OCI-LY1 (cell line): ENCODE measurements at regions not wholly inside any gene's neighbourhood (a gene's known extent, or its start where the extent isn't known, plus 50 kb on each side); places are given as distances from the start of the nearest gene placed in this dataset.

Experiments used
- H2AFZ ChIP-seq: fragments of 200-600 bp; sonication (generic), shearing (Covaris generic); 2 replicates; pipeline ENCODE4 v1.6.0; 2014; ENCODE audit warnings: antibody characterized with exemption, mild to moderate bottlenecking, low read length
- H3F3A ChIP-seq: fragments of 200-600 bp; sonication (generic), shearing (Covaris generic); 2 replicates; pipeline ENCODE4 v1.6.0; 2014; ENCODE audit warnings: mild to moderate bottlenecking, antibody characterized with exemption, low read length, moderate library complexity; ENCODE audit not compliant: insufficient read depth
- H3K27ac ChIP-seq: fragments of 200-600 bp; sonication (generic); 2 replicates; pipeline ENCODE4 v1.5.1; 2014; ENCODE audit warnings: low read length, mixed run types, mild to moderate bottlenecking, low read depth; ENCODE audit not compliant: poor library complexity, severe bottlenecking
- H3K27me3 ChIP-seq: fragments of 200-600 bp; sonication (generic); 2 replicates; pipeline ENCODE4 v1.6.0; 2014; ENCODE audit warnings: antibody characterized with exemption, mild to moderate bottlenecking, low read length, moderate library complexity; ENCODE audit not compliant: insufficient read depth
- H3K36me3 ChIP-seq: fragments of 200-600 bp; sonication (generic); 2 replicates; pipeline ENCODE4 v1.6.1; 2014; ENCODE audit warnings: mild to moderate bottlenecking, antibody characterized with exemption, low read length, moderate library complexity, mixed read lengths; ENCODE audit not compliant: insufficient read depth
- H3K4me1 ChIP-seq: fragments of 200-600 bp; sonication (generic); 2 replicates; pipeline ENCODE4 v1.5.1; 2014; ENCODE audit warnings: mild to moderate bottlenecking, low read length, moderate library complexity; ENCODE audit not compliant: insufficient read depth, severe bottlenecking
- H3K4me2 ChIP-seq: fragments of 200-600 bp; sonication (generic), shearing (Covaris generic); 2 replicates; pipeline ENCODE4 v1.6.1; 2014; ENCODE audit warnings: low read length
- H3K4me3 ChIP-seq: fragments of 200-600 bp; sonication (generic); 2 replicates; pipeline ENCODE4 v1.5.1; 2014; ENCODE audit warnings: low read length, low read depth, mild to moderate bottlenecking, mixed read lengths; ENCODE audit not compliant: poor library complexity, severe bottlenecking
- H3K79me2 ChIP-seq: fragments of 200-600 bp; shearing (Covaris generic); 2 replicates; pipeline ENCODE4 v1.6.1; 2016; ENCODE audit warnings: mixed run types, low read length, mixed read lengths; ENCODE audit not compliant: insufficient read depth
- H3K9ac ChIP-seq: fragments of 200-600 bp; sonication (generic), shearing (Covaris generic); 2 replicates; pipeline ENCODE4 v1.6.1; 2014; ENCODE audit warnings: mild to moderate bottlenecking, low read length, mixed read lengths
- H3K9me2 ChIP-seq: fragments of 200-600 bp; sonication (generic), shearing (Covaris generic); 2 replicates; pipeline ENCODE4 v1.6.1; 2014; ENCODE audit warnings: low read depth, mild to moderate bottlenecking, low read length, mixed read lengths
- H3K9me3 ChIP-seq: fragments of 200-600 bp; shearing (Covaris generic); 2 replicates; pipeline ENCODE4 v1.6.1; 2014; ENCODE audit warnings: low read length, mixed read lengths
- H4K20me1 ChIP-seq: fragments of 200-600 bp; sonication (generic), shearing (Covaris generic); 2 replicates; pipeline ENCODE4 v1.6.0; 2016; ENCODE audit warnings: mild to moderate bottlenecking, low read length; ENCODE audit not compliant: insufficient read depth
- EZH2 ChIP-seq: fragments of 200-600 bp; sonication (generic), shearing (Covaris generic); IDR thresholded peaks from 2 replicates; pipeline ENCODE4 v1.8.0; 2017; ENCODE audit warnings: borderline replicate concordance, mixed run types, mild to moderate bottlenecking, antibody characterized with exemption, low read length, moderate library complexity, mixed read lengths
- TF ChIP-seq, protein P1 (sequence below): fragments of 200-600 bp; sonication (generic), shearing (Covaris generic); IDR thresholded peaks from 2 replicates; pipeline ENCODE4 v1.5.1; 2017; ENCODE audit warnings: mild to moderate bottlenecking, antibody characterized with exemption, low read length, moderate library complexity, mixed read lengths

DNA sequence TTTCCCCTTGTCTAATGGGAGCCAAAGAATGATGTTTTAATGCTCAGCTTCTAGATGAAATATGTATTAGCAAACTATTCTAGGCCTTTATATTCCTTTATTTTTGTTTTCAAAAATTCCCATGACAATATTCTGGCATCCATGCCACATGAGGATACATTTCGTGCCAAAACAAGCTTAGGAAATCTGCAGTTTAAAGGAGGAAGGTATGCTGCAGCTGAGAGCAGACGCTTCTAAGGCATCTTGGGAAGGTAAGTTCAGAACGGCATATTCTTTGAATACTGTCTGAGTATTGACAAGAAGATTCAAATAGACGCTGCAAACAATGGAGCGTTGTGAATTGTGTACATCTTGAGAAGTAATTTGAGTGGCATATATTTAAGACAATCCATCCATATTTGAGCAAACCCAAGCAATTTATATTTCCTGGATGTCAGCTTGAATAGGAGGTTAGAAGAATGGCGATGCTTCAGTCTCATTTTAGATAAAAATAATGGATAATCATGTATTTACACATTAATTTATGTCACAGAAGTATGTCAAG lies 158.6 kb downstream of the RAP2B start:
- no peak for TF ChIP-seq EZH2
- TF ChIP-seq, protein P1, sequence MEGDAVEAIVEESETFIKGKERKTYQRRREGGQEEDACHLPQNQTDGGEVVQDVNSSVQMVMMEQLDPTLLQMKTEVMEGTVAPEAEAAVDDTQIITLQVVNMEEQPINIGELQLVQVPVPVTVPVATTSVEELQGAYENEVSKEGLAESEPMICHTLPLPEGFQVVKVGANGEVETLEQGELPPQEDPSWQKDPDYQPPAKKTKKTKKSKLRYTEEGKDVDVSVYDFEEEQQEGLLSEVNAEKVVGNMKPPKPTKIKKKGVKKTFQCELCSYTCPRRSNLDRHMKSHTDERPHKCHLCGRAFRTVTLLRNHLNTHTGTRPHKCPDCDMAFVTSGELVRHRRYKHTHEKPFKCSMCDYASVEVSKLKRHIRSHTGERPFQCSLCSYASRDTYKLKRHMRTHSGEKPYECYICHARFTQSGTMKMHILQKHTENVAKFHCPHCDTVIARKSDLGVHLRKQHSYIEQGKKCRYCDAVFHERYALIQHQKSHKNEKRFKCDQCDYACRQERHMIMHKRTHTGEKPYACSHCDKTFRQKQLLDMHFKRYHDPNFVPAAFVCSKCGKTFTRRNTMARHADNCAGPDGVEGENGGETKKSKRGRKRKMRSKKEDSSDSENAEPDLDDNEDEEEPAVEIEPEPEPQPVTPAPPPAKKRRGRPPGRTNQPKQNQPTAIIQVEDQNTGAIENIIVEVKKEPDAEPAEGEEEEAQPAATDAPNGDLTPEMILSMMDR, result no peak
- H2AFZ ChIP-seq, result no peak overlapping the region
- H3K27ac ChIP-seq, result no peak overlapping the region
- H3K79me2 ChIP-seq, result no peaks in the 10 kb centered on the region
- H3K4me2 ChIP-seq, result no peak overlapping the region
- H3K9ac ChIP-seq, result no peak overlapping the region
- no peaks in the 10 kb centered on the region for H4K20me1 ChIP-seq
- no peaks in the 10 kb centered on the region for H3K27me3 ChIP-seq
- H3F3A ChIP-seq, result no peaks in the 10 kb centered on the region
- H3K9me2 ChIP-seq, result no peaks in the 10 kb centered on the region
- no peaks in the 10 kb centered on the region for H3K36me3 ChIP-seq
- H3K9me3 ChIP-seq, result no peaks in the 10 kb centered on the region
- no peak overlapping the region for H3K4me3 ChIP-seq
- no peaks in the 10 kb centered on the region for H3K4me1 ChIP-seq

DNA sequence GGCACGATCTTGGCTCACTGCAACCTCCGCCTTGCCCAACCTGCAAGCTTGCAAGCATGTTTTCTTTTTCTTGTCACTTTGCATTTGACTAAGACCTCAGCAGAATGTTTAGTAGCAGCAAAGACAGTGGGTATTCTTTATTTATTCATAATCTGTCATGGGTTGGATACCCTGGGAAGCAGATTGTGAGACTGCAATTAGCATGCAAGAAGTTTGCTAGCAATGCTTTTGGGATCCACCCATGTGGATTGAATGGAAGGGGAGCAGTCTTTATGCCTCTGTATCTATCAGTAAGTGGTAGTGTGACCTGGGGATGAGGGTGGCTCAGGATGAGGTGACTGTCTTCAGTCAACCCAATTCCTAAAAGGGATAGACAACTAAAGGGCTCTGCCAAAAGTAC lies 166.7 kb downstream of the RAP2B start:
- Histone ChIP-seq H3F3A (no peaks in the 10 kb centered on the region), H3K4me1 (no peaks in the 10 kb centered on the region), H3K4me3 (no peak overlapping the region), H3K79me2 (no peaks in the 10 kb centered on the region), H3K4me2 (no peak overlapping the region), H2AFZ (no peak overlapping the region), H3K9ac (no peak overlapping the region), H3K27me3 (no peaks in the 10 kb centered on the region), H4K20me1 (no peaks in the 10 kb centered on the region), H3K36me3 (no peaks in the 10 kb centered on the region), H3K9me3 (no peaks in the 10 kb centered on the region), H3K9me2 (no peaks in the 10 kb centered on the region), H3K27ac (no peak overlapping the region)
- TF ChIP-seq, protein P1, result no peak
- TF ChIP-seq EZH2, result no peak

DNA sequence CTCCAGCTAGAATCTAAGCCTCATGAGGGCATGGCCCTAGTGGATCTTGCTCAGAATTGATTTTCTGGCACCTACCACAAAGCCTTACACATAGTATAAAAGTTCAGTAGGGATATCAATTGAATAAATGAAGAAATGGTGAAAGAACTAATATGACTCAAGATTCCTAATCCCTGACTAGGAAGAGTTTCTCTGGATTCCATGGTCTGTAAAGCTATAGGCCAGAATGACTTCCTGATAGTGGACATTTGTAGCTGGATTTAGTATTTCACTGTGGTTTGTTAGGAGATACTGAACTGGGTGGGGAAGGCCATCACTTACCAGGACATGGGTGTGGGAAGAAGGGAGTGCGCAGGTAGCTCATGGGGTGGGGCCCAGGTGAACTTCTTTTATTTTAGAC lies 168.9 kb downstream of the RAP2B start:
- Histone ChIP-seq H3K4me1 (no peaks in the 10 kb centered on the region), H3K36me3 (no peaks in the 10 kb centered on the region), H3K4me2 (no peak overlapping the region), H3K27me3 (no peaks in the 10 kb centered on the region), H4K20me1 (no peaks in the 10 kb centered on the region), H2AFZ (no peak overlapping the region), H3K9ac (no peak overlapping the region), H3K79me2 (no peaks in the 10 kb centered on the region), H3F3A (no peaks in the 10 kb centered on the region), H3K4me3 (no peak overlapping the region), H3K27ac (no peak overlapping the region), H3K9me2 (no peaks in the 10 kb centered on the region), H3K9me3 (no peaks in the 10 kb centered on the region)
- TF ChIP-seq, protein P1, result no peak
- TF ChIP-seq EZH2, result no peak
